SKM-1 (cell line): ENCODE measurements at regions not wholly inside any gene's neighbourhood (a gene's known extent, or its start where the extent isn't known, plus 50 kb on each side); places are given as distances from the start of the nearest gene placed in this dataset.

Experiments used
- DNase-seq: peaks from one replicate; lab custom pipeline; 2025; ENCODE audit not compliant: unreplicated experiment; lab: John Stamatoyannopoulos, UW

GRCh38 chr2:200136655-200137054 is 169.8 kb upstream of the SPATS2L start:
- no peak for DNase-seq

GRCh38 chr2:200137271-200137670 is 169.2 kb upstream of the SPATS2L start:
- DNase-seq, result no peak

GRCh38 chr2:200137691-200138090 is 168.8 kb upstream of the SPATS2L start:
- no peak for DNase-seq

GRCh38 chr2:200138391-200139124 is 167.9 kb upstream of the SPATS2L start:
- no peak for DNase-seq

GRCh38 chr2:200144571-200144970 is 161.9 kb upstream of the SPATS2L start:
- no peak for DNase-seq

GRCh38 chr2:200146501-200146900 is 160.0 kb upstream of the SPATS2L start:
- no peak for DNase-seq

- no peak for DNase-seq
Measured at GRCh38 chr2:200147371-200147770, 159.1 kb upstream of the SPATS2L start.

- DNase-seq, result no peak
Measured at GRCh38 chr2:200148366-200148765, 158.1 kb upstream of the SPATS2L start.

- no peak for DNase-seq
Measured at GRCh38 chr2:200150411-200151086, 155.9 kb upstream of the SPATS2L start.

- no peak for DNase-seq
Measured at GRCh38 chr2:200155652-200156051, 150.8 kb upstream of the SPATS2L start.

GRCh38 chr2:200156166-200156835 is 150.2 kb upstream of the SPATS2L start:
- DNase-seq, result no peak

GRCh38 chr2:200158647-200159356 is 147.7 kb upstream of the SPATS2L start:
- DNase-seq, result no peak

GRCh38 chr2:200159357-200159707 is 147.2 kb upstream of the SPATS2L start:
- no peak for DNase-seq

- no peak for DNase-seq
Measured at GRCh38 chr2:200159829-200160781, 146.4 kb upstream of the SPATS2L start.

- DNase-seq, result no peak
Measured at GRCh38 chr2:200161458-200161857, 145.0 kb upstream of the SPATS2L start.

GRCh38 chr2:200165687-200166086 is 140.8 kb upstream of the SPATS2L start:
- DNase-seq, result no peak

GRCh38 chr2:200168641-200169555 is 137.6 kb upstream of the SPATS2L start:
- no peak for DNase-seq

- DNase-seq, result no peak
Measured at GRCh38 chr2:200170221-200170620, 136.3 kb upstream of the SPATS2L start.

- DNase-seq, result no peak
Measured at GRCh38 chr2:200171731-200172482, 134.6 kb upstream of the SPATS2L start.
